ENCODE measurements at regions not wholly inside any gene's neighbourhood (a gene's known extent, or its start where the extent isn't known, plus 50 kb on each side); places are given as distances from the start of the nearest gene placed in this dataset.

GRCh38 chr4:65234061-65234460 lies 436.2 kb downstream of the EPHA5 start:
- BruUV-seq (replicated peaks), result no TSS peak
- no peaks in the 10 kb centered on the region for H3K36me3 ChIP-seq (ENCODE audit: control insufficient read depth, insufficient read depth, low read length)
- H3K27me3 ChIP-seq (ENCODE audit: control insufficient read depth, insufficient read depth, low read length), result no peaks in the 10 kb centered on the region
- H3K9me3 ChIP-seq (ENCODE audit: control insufficient read depth, insufficient read depth, low read depth, low read length), result no peaks in the 10 kb centered on the region
- no peak for ATAC-seq
- H3K27ac ChIP-seq (ENCODE audit: low read length), result no peak overlapping the region
- DNase-seq (ENCODE audit: low read depth, low spot score), result no peak
- POLR2A ChIA-PET, result no interaction called here
- TF ChIP-seq TCF7L2 (IDR thresholded peaks at IDR 0.05; ENCODE audit: low read depth, low read length) (no peak), SIN3A (IDR thresholded peaks at IDR 0.05; ENCODE audit: borderline replicate concordance, insufficient read depth, low read depth, low read length) (no peak), POLR2AphosphoS5 (IDR thresholded peaks at IDR 0.05; ENCODE audit: low read depth, low read length) (no peak), CTCF (IDR thresholded peaks at IDR 0.05) (no peak), REST (IDR thresholded peaks at IDR 0.05; ENCODE audit: insufficient read depth in 1 of 2, low read depth in 2 of 2, low read length in 1 of 2) (no peak)
- CTCF ChIA-PET, result no interaction called here
- intact Hi-C loops (cut with micrococcal nuclease; ENCODE audit: unreplicated experiment), result no loop called here
- H3K4me3 ChIP-seq (ENCODE audit: low read depth in 2 of 2, low read length in 2 of 2), result no peak overlapping the region
- no peaks in the 10 kb centered on the region for H3K4me1 ChIP-seq (ENCODE audit: control insufficient read depth, insufficient read depth, low read length)
- in situ Hi-C loops (cut with HindIII; ENCODE audit: low pct_unique_long_range_greater_than_20kb, low sequenced_read_pairs), result no loop called here

GRCh38 chr4:65227628-65228027 lies 442.7 kb downstream of the EPHA5 start:
- Histone ChIP-seq H3K4me3 (ENCODE audit: low read depth in 2 of 2, low read length in 2 of 2) (no peak overlapping the region), H3K27me3 (ENCODE audit: control insufficient read depth, insufficient read depth, low read length) (no peaks in the 10 kb centered on the region), H3K9me3 (ENCODE audit: control insufficient read depth, insufficient read depth, low read depth, low read length) (no peaks in the 10 kb centered on the region), H3K27ac (ENCODE audit: low read length) (no peak overlapping the region), H3K4me1 (ENCODE audit: control insufficient read depth, insufficient read depth, low read length) (no peaks in the 10 kb centered on the region), H3K36me3 (ENCODE audit: control insufficient read depth, insufficient read depth, low read length) (no peaks in the 10 kb centered on the region)
- POLR2A ChIA-PET, result no interaction called here
- BruUV-seq (replicated peaks), result no TSS peak
- ATAC-seq (no peak), DNase-seq (ENCODE audit: low read depth, low spot score) (no peak)
- intact Hi-C loops (cut with micrococcal nuclease; ENCODE audit: unreplicated experiment), result no loop called here
- CTCF ChIA-PET, result no interaction called here
- TF ChIP-seq CTCF (IDR thresholded peaks at IDR 0.05), result no peak
- TF ChIP-seq SIN3A (IDR thresholded peaks at IDR 0.05; ENCODE audit: borderline replicate concordance, insufficient read depth, low read depth, low read length), result no peak
- TF ChIP-seq POLR2AphosphoS5 (IDR thresholded peaks at IDR 0.05; ENCODE audit: low read depth, low read length), result no peak
- no peak for TF ChIP-seq TCF7L2 (IDR thresholded peaks at IDR 0.05; ENCODE audit: low read depth, low read length)
- in situ Hi-C loops (cut with HindIII; ENCODE audit: low pct_unique_long_range_greater_than_20kb, low sequenced_read_pairs), result no loop called here

Data from Panc1 (cell line).